OCI-LY7 (cell line): ENCODE measurements at regions not wholly inside any gene's neighbourhood (a gene's known extent, or its start where the extent isn't known, plus 50 kb on each side); places are given as distances from the start of the nearest gene placed in this dataset.

Source experiments
- BruUV-seq: library from RNA; stranded (reverse); fragments of 400-500 nt; replicated peaks from 2 replicates; lab custom pipeline; 2021; lab: Mats Ljungman, UMichigan
- CTCF ChIA-PET: fragments of 300-600 bp; sonication (Branson Sonifier 250); formaldehyde crosslinking; loops from one replicate; lab custom pipeline; 2022; ENCODE audit warnings: antibody characterized with exemption; ENCODE audit not compliant: unreplicated experiment; lab: Charles Lee
- POLR2A ChIA-PET: fragments of 300-600 bp; sonication (Branson Sonifier 250); formaldehyde crosslinking; loops from one replicate; lab custom pipeline; 2022; ENCODE audit warnings: antibody characterized with exemption; lab: Charles Lee
- DNase-seq: peaks from one replicate; pipeline ENCODE4 v3.0.0-alpha.2; 2015; ENCODE audit warnings: low spot score
- H2AFZ ChIP-seq: fragments of 200-600 bp; sonication (generic), shearing (Covaris generic); 2 replicates; pipeline ENCODE4 v1.6.1; 2014; ENCODE audit warnings: mild to moderate bottlenecking, antibody characterized with exemption, low read length, moderate library complexity
- H3K27ac ChIP-seq: fragments of 200-600 bp; sonication (generic); 2 replicates; pipeline ENCODE4 v1.5.1; 2014; ENCODE audit warnings: mixed run types, low read depth, mild to moderate bottlenecking, moderate library complexity, low read length, inconsistent platforms; ENCODE audit not compliant: poor library complexity, severe bottlenecking
- H3K36me3 ChIP-seq: fragments of 200-600 bp; sonication (generic); 2 replicates; pipeline ENCODE4 v1.6.1; 2014; ENCODE audit warnings: mild to moderate bottlenecking, antibody characterized with exemption, low read length, moderate library complexity, mixed read lengths; ENCODE audit not compliant: insufficient read depth
- H3K4me1 ChIP-seq: fragments of 200-600 bp; sonication (generic); 2 replicates; pipeline ENCODE4 v1.5.1; 2014; ENCODE audit warnings: mild to moderate bottlenecking, low read length; ENCODE audit not compliant: insufficient read depth, poor library complexity, severe bottlenecking
- H3K4me2 ChIP-seq: fragments of 200-600 bp; sonication (generic); 2 replicates; pipeline ENCODE4 v1.6.1; 2014; ENCODE audit warnings: mild to moderate bottlenecking, low read length
- H3K4me3 ChIP-seq: fragments of 200-600 bp; sonication (generic); 2 replicates; pipeline ENCODE4 v1.5.1; 2014; ENCODE audit warnings: mild to moderate bottlenecking, low read depth, low read length; ENCODE audit not compliant: poor library complexity, severe bottlenecking
- H3K79me2 ChIP-seq: fragments of 200-600 bp; sonication (generic); 2 replicates; pipeline ENCODE4 v1.6.1; 2016; ENCODE audit warnings: low read depth, mild to moderate bottlenecking, low read length, moderate library complexity, mixed read lengths; ENCODE audit not compliant: insufficient read depth
- H3K9me2 ChIP-seq: fragments of 200-600 bp; sonication (generic); 2 replicates; pipeline ENCODE4 v1.6.1; 2016; ENCODE audit warnings: mild to moderate bottlenecking, low read length, mixed read lengths; ENCODE audit not compliant: insufficient read depth
- H3K9me3 ChIP-seq: fragments of 200-600 bp; sonication (generic); 2 replicates; pipeline ENCODE4 v1.6.1; 2014; ENCODE audit warnings: mild to moderate bottlenecking, mixed run types, low read length, mixed read lengths
- H4K20me1 ChIP-seq: fragments of 200-600 bp; sonication (generic); 2 replicates; pipeline ENCODE4 v1.6.1; 2014; ENCODE audit warnings: mild to moderate bottlenecking, antibody characterized with exemption, low read length, moderate library complexity, mixed read lengths; ENCODE audit not compliant: insufficient read depth
- EZH2phosphoT487 ChIP-seq: fragments of 200-600 bp; sonication (generic); IDR thresholded peaks from 2 replicates; pipeline ENCODE4 v1.6.1; 2018; ENCODE audit warnings: low read depth, borderline replicate concordance, mild to moderate bottlenecking, mixed run types, antibody characterized with exemption, low read length, moderate library complexity, mixed read lengths
- intact Hi-C: fragments of 100-400 bp; cut with micrococcal nuclease; formaldehyde crosslinking; loops from one replicate; pipeline ENCODE4 v1.10.0; 2022; ENCODE audit not compliant: unreplicated experiment
- TF ChIP-seq, protein P1 (sequence below): fragments of 200-600 bp; sonication (generic); conservative IDR thresholded peaks from 2 replicates; pipeline ENCODE4 v1.5.1; 2014; ENCODE audit warnings: mild to moderate bottlenecking, antibody characterized with exemption, low read length, moderate library complexity, mixed read lengths

DNA sequence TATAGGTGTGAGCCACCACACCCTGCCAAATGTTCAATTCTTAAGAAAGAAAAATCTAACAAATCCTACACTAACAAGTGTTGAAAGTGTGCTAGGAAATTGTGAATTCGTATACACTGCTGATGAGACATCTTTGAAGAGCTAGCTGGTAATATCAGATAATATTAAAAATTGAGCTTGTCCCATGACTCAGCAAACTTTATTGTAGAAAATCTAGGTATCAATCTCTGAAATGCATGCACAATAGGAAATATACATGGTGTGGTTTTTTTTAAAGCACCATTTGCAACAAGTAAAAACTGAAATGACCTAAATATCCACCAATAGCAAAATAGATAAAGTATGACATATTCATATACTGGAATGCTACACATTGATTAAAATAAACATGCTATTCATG lies 110.1 kb upstream of the NXT1 start:
- H3K36me3 ChIP-seq, result no peaks in the 10 kb centered on the region
- ChIA-PET CTCF (no interaction called here), POLR2A (no interaction called here)
- no peak overlapping the region for H3K27ac ChIP-seq
- H3K79me2 ChIP-seq, result no peaks in the 10 kb centered on the region
- no peak overlapping the region for H3K4me2 ChIP-seq
- no TSS peak for BruUV-seq
- no peak overlapping the region for H3K4me3 ChIP-seq
- intact Hi-C loops, result no loop called here
- no peaks in the 10 kb centered on the region for H3K9me3 ChIP-seq
- DNase-seq, result no peak
- H4K20me1 ChIP-seq, result no peaks in the 10 kb centered on the region
- H3K4me1 ChIP-seq, result no peaks in the 10 kb centered on the region
- no peaks in the 10 kb centered on the region for H3K9me2 ChIP-seq
- no peak overlapping the region for H2AFZ ChIP-seq
- TF ChIP-seq, protein P1, sequence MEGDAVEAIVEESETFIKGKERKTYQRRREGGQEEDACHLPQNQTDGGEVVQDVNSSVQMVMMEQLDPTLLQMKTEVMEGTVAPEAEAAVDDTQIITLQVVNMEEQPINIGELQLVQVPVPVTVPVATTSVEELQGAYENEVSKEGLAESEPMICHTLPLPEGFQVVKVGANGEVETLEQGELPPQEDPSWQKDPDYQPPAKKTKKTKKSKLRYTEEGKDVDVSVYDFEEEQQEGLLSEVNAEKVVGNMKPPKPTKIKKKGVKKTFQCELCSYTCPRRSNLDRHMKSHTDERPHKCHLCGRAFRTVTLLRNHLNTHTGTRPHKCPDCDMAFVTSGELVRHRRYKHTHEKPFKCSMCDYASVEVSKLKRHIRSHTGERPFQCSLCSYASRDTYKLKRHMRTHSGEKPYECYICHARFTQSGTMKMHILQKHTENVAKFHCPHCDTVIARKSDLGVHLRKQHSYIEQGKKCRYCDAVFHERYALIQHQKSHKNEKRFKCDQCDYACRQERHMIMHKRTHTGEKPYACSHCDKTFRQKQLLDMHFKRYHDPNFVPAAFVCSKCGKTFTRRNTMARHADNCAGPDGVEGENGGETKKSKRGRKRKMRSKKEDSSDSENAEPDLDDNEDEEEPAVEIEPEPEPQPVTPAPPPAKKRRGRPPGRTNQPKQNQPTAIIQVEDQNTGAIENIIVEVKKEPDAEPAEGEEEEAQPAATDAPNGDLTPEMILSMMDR, result no peak
- TF ChIP-seq EZH2phosphoT487, result no peak

DNA sequence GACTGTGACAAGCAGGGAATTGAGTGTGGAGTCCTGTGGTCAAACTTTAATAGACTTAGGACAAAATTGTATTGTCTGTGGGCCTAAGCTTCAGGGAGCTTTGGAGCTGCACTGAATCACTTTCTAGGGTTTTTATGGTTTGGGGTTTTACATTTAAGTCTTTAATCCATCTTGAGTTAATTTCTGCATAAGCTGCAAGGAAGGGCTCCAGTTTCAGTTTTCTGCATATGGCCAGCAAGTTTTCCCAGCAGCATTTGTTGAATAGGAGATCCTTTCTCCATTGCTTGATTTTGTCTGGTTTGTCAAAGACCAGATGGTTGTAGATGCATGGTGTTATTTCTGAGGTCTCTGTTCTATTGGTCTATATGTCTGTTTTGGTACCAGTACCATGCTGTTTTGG lies 113.4 kb upstream of the NXT1 start:
- no peak overlapping the region for H2AFZ ChIP-seq
- H3K4me3 ChIP-seq, result no peak overlapping the region
- DNase-seq, result no peak
- intact Hi-C loops, result loop anchor here (5.0 kb wide), 1 partner anchor 545 kb away; no protein-coding TSS in a partner anchor
- CTCF ChIA-PET, result no interaction called here
- H3K36me3 ChIP-seq, result no peaks in the 10 kb centered on the region
- no peaks in the 10 kb centered on the region for H3K4me1 ChIP-seq
- TF ChIP-seq EZH2phosphoT487, result no peak
- TF ChIP-seq, protein P1, result no peak
- H3K9me2 ChIP-seq, result no peaks in the 10 kb centered on the region
- H3K4me2 ChIP-seq, result no peak overlapping the region
- H3K27ac ChIP-seq, result no peak overlapping the region
- BruUV-seq, result no TSS peak
- H4K20me1 ChIP-seq, result no peaks in the 10 kb centered on the region
- POLR2A ChIA-PET, result no interaction called here
- no peaks in the 10 kb centered on the region for H3K79me2 ChIP-seq
- no peaks in the 10 kb centered on the region for H3K9me3 ChIP-seq

DNA sequence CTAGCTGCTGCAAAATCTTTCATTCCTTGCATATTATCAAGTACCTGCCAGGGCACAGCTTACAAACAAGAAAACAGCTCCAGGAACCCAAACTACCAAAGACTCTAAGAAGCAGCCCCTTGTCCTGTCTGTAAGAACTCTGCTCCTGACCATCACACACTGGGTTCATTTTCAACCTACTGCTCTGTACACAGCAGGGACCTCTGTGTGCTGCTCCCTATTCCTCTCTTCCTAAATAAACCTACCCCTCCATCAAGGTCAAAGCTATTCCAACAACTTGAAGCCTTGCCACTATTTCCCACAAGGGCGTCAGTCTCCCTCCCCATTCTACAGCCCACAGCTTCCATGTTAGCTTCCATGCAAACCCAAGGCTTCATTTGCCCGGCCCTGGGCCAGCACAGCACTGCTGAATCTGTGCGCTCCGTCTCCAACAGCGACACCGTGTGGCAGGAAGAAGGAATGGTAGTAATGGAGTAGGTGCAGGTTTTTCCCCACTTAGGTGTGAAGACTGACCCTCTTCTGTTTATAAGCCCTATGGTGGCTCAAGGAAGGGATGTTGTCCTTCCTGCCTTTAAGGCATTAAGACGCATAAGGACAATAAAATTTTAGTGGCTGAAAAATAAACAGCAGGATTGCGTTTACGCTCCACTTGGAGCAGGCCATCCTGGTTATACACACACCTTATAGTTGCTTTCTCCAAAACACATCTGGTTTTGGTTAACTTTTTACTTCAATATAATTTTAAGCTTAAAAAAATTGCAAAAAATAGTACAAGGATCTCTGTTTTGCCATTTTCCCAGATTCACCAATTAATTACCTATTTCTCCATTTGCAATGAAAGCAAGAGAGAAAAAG lies 115.2 kb upstream of the NXT1 start:
- Histone ChIP-seq H3K9me3 (no peaks in the 10 kb centered on the region), H3K36me3 (no peaks in the 10 kb centered on the region), H4K20me1 (no peaks in the 10 kb centered on the region), H2AFZ (no peak overlapping the region), H3K4me2 (no peak overlapping the region), H3K79me2 (no peaks in the 10 kb centered on the region), H3K9me2 (no peaks in the 10 kb centered on the region), H3K27ac (no peak overlapping the region), H3K4me1 (no peaks in the 10 kb centered on the region), H3K4me3 (no peak overlapping the region)
- CTCF ChIA-PET, result no interaction called here
- TF ChIP-seq EZH2phosphoT487, result no peak
- TF ChIP-seq, protein P1, result peak; percentile 85
- intact Hi-C loops, result loop anchor here (5.0 kb wide), 1 partner anchor 543 kb away; no protein-coding TSS in a partner anchor
- peak; percentile 46 for DNase-seq
- POLR2A ChIA-PET, result no interaction called here
- no TSS peak for BruUV-seq
